Gastrocnemius medialis (tissue), 4 donors: ENCODE measurements at regions not wholly inside any gene's neighbourhood (a gene's known extent, or its start where the extent isn't known, plus 50 kb on each side); places are given as distances from the start of the nearest gene placed in this dataset.

Experiments used
- POLR2A ChIP-seq, 2 donors: fragments of 450-650 bp; IDR thresholded peaks; one replicate each; pipeline ENCODE4 v1.6.1; 2017; ENCODE audit warnings: antibody characterized with exemption in 2 of 2, mild to moderate bottlenecking in 2 of 2, moderate library complexity in 2 of 2
- TF ChIP-seq, protein P1 (sequence below), 5 experiments: fragments of 450-650 bp in 3 of 5; fragments of 200-600 bp in 2 of 5; sonication (generic) in 2 of 5; IDR thresholded peaks in 4 of 5; conservative IDR thresholded peaks in 1 of 5; 1 replicate in 4 of 5; 2 replicates in 1 of 5; pipeline ENCODE4 v1.5.1; 2016 to 2019; ENCODE audit warnings: antibody characterized with exemption in 5 of 5, mild to moderate bottlenecking in 3 of 5, moderate library complexity in 3 of 5

DNA sequence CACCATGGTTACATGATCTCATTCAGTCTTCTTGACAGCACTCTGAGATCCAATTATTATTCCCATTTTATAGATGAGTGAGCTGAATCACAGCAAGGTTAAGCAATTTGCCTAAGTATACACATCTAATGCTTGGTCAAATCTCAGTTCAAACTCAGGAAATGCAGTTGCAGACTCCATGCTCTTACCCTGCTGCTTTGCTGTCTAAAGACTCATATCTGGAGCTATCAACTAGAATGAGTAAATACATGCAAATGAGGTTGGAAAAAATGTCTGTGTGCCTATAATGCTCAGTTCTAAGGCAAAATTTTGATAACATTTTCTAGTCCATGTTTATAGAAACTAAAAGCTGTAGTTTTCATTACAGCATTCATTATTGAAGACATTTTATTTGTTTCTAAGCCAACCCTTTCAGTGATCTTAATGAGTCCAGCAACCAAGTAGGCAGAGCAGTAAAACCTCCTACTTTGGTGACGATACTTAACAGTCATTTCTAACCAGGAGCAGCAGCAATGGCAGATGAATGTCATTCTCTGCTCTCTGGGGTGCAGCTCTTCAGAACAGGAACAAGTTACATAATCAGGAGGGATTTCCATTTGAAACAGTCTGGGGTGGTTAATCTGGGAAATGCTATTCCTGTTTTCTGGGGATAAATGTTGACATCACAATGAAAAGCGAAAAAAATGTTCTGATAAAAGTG lies 396.8 kb upstream of the UBE2E3 start:
- TF ChIP-seq, protein P1, sequence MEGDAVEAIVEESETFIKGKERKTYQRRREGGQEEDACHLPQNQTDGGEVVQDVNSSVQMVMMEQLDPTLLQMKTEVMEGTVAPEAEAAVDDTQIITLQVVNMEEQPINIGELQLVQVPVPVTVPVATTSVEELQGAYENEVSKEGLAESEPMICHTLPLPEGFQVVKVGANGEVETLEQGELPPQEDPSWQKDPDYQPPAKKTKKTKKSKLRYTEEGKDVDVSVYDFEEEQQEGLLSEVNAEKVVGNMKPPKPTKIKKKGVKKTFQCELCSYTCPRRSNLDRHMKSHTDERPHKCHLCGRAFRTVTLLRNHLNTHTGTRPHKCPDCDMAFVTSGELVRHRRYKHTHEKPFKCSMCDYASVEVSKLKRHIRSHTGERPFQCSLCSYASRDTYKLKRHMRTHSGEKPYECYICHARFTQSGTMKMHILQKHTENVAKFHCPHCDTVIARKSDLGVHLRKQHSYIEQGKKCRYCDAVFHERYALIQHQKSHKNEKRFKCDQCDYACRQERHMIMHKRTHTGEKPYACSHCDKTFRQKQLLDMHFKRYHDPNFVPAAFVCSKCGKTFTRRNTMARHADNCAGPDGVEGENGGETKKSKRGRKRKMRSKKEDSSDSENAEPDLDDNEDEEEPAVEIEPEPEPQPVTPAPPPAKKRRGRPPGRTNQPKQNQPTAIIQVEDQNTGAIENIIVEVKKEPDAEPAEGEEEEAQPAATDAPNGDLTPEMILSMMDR (IDR thresholded peaks at IDR 0.05 in 4 of 5, conservative IDR thresholded peaks at IDR 0.05 in 1 of 5) = no peak
- no peak for TF ChIP-seq POLR2A (IDR thresholded peaks at IDR 0.05)
